ENCODE measurements at regions not wholly inside any gene's neighbourhood (a gene's known extent, or its start where the extent isn't known, plus 50 kb on each side); places are given as distances from the start of the nearest gene placed in this dataset.

GRCh38 chr10:75329190-75329745, 72.3 kb downstream of the ZNF503 start:
- no peak for TF ChIP-seq CEBPB (IDR thresholded peaks at IDR 0.05; ENCODE audit: borderline replicate concordance, low read depth, low read length)
- TF ChIP-seq ARNT2 (CRISPR knock-in tag; IDR thresholded peaks at IDR 0.05; ENCODE audit: low read depth): no peak
- TF ChIP-seq NCOR1 (IDR thresholded peaks at IDR 0.05; ENCODE audit: borderline replicate concordance, low read length): no peak
- TF ChIP-seq ZNF335 (CRISPR knock-in tag; IDR thresholded peaks at IDR 0.05): no peak
- TF ChIP-seq FOXA1 (IDR thresholded peaks at IDR 0.05): no peak
- no peak for TF ChIP-seq FOXA1 (CRISPR knock-in tag; IDR thresholded peaks at IDR 0.05)
- TF ChIP-seq, protein P1, sequence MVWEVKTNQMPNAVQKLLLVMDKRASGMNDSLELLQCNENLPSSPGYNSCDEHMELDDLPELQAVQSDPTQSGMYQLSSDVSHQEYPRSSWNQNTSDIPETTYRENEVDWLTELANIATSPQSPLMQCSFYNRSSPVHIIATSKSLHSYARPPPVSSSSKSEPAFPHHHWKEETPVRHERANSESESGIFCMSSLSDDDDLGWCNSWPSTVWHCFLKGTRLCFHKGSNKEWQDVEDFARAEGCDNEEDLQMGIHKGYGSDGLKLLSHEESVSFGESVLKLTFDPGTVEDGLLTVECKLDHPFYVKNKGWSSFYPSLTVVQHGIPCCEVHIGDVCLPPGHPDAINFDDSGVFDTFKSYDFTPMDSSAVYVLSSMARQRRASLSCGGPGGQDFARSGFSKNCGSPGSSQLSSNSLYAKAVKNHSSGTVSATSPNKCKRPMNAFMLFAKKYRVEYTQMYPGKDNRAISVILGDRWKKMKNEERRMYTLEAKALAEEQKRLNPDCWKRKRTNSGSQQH (CRISPR knock-in tag; IDR thresholded peaks at IDR 0.05; ENCODE audit: low read depth): no peak
- TF ChIP-seq ZBTB7A (CRISPR knock-in tag; IDR thresholded peaks at IDR 0.05): no peak
- no peak for TF ChIP-seq SRSF1 (optimal IDR thresholded peaks at IDR 0.05; ENCODE audit: low read depth, low read length)
- TF ChIP-seq KLF16 (CRISPR knock-in tag; IDR thresholded peaks at IDR 0.05): no peak
- TF ChIP-seq EP300 (IDR thresholded peaks at IDR 0.05; ENCODE audit: low read depth in 2 of 2, low read length in 2 of 2): no peak
- no peak for TF ChIP-seq EP300 (CRISPR knock-in tag; IDR thresholded peaks at IDR 0.05; ENCODE audit: borderline replicate concordance)
- TF ChIP-seq, protein P2, sequence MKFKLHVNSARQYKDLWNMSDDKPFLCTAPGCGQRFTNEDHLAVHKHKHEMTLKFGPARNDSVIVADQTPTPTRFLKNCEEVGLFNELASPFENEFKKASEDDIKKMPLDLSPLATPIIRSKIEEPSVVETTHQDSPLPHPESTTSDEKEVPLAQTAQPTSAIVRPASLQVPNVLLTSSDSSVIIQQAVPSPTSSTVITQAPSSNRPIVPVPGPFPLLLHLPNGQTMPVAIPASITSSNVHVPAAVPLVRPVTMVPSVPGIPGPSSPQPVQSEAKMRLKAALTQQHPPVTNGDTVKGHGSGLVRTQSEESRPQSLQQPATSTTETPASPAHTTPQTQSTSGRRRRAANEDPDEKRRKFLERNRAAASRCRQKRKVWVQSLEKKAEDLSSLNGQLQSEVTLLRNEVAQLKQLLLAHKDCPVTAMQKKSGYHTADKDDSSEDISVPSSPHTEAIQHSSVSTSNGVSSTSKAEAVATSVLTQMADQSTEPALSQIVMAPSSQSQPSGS (CRISPR knock-in tag; IDR thresholded peaks at IDR 0.05): no peak
- TF ChIP-seq BCLAF1 (IDR thresholded peaks at IDR 0.05): no peak
- TF ChIP-seq ZNF878 (CRISPR knock-in tag; IDR thresholded peaks at IDR 0.05): no peak

Data from HepG2 (cell line).